ENCODE measurements at regions not wholly inside any gene's neighbourhood (a gene's known extent, or its start where the extent isn't known, plus 50 kb on each side); places are given as distances from the start of the nearest gene placed in this dataset.

- DNase-seq: no peak
- Histone ChIP-seq H3K36me3 (replicated peaks in 1 of 2; ENCODE audit: control insufficient read depth in 1 of 2, insufficient read depth in 2 of 2, low read length in 2 of 2) (no peaks in the 10 kb centered on the region), H3K79me2 (ENCODE audit: insufficient read depth, low read length) (no peaks in the 10 kb centered on the region), H4K20me1 (ENCODE audit: insufficient read depth, low read length) (no peaks in the 10 kb centered on the region), H3K9me3 (replicated peaks in 1 of 2; ENCODE audit: control insufficient read depth in 1 of 2, insufficient read depth in 1 of 2, low read length in 2 of 2) (no peaks in the 10 kb centered on the region), H3K27me3 (ENCODE audit: control insufficient read depth in 2 of 2, insufficient read depth in 2 of 2, low read length in 2 of 2) (peaks cover 2 to 7% of the 10 kb centered on the region in 2 donors), H3K4me1 (ENCODE audit: control insufficient read depth in 1 of 2, insufficient read depth in 2 of 2, low read length in 2 of 2) (no peaks in the 10 kb centered on the region), H2AFZ (ENCODE audit: insufficient read depth, low read depth, low read length, poor library complexity, severe bottlenecking) (no peak overlapping the region), H3K27ac (ENCODE audit: low read depth in 1 of 2, low read length in 2 of 2) (no peak overlapping the region), H3K4me2 (replicated peaks; ENCODE audit: extremely low read depth, low read length, poor library complexity, severe bottlenecking) (no peak overlapping the region), H3K4me3 (replicated peaks in 1 of 3; ENCODE audit: low read depth in 2 of 3, low read length in 3 of 3) (no peak overlapping the region), H3K9ac (ENCODE audit: insufficient read depth, low read length, poor library complexity, severe bottlenecking) (no peak overlapping the region)
- H3K27ac Mint-ChIP-seq: no peak overlapping the region
- TF ChIP-seq, protein P1, sequence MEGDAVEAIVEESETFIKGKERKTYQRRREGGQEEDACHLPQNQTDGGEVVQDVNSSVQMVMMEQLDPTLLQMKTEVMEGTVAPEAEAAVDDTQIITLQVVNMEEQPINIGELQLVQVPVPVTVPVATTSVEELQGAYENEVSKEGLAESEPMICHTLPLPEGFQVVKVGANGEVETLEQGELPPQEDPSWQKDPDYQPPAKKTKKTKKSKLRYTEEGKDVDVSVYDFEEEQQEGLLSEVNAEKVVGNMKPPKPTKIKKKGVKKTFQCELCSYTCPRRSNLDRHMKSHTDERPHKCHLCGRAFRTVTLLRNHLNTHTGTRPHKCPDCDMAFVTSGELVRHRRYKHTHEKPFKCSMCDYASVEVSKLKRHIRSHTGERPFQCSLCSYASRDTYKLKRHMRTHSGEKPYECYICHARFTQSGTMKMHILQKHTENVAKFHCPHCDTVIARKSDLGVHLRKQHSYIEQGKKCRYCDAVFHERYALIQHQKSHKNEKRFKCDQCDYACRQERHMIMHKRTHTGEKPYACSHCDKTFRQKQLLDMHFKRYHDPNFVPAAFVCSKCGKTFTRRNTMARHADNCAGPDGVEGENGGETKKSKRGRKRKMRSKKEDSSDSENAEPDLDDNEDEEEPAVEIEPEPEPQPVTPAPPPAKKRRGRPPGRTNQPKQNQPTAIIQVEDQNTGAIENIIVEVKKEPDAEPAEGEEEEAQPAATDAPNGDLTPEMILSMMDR (IDR thresholded peaks at IDR 0.05): no peak
- 85% methylated on average over 13 of the region's 13 CpGs for WGBS (ENCODE audit: insufficient coverage)
- H3K36me3 Mint-ChIP-seq: no peaks in the 10 kb centered on the region
- H3K27me3 Mint-ChIP-seq (ENCODE audit: low read depth in 3 of 3): peaks cover 18 to 51% (median 19%) of the 10 kb centered on the region in 3 donors
- H3K4me1 Mint-ChIP-seq: no peaks in the 10 kb centered on the region
- H3K9me3 Mint-ChIP-seq: peaks cover 0 to 3% (median 0%) of the 10 kb centered on the region in 7 donors
- intact Hi-C loops (cut with micrococcal nuclease): no loop called here
- no peak overlapping the region for H3K4me3 Mint-ChIP-seq
These were observed 137.6 kb upstream of the LPCAT1 start for GRCh38 chr5:1661311-1661710.

- H3K4me3 Mint-ChIP-seq: no peak overlapping the region
- H4K20me1 ChIP-seq (ENCODE audit: insufficient read depth, low read length): no peaks in the 10 kb centered on the region
- H3K4me3 ChIP-seq (replicated peaks in 1 of 3; ENCODE audit: low read depth in 2 of 3, low read length in 3 of 3): no peak overlapping the region
- no peak overlapping the region for H3K9ac ChIP-seq (ENCODE audit: insufficient read depth, low read length, poor library complexity, severe bottlenecking)
- DNase-seq: no peak
- H3K9me3 Mint-ChIP-seq: peaks cover 0 to 1% (median 0%) of the 10 kb centered on the region in 7 donors
- no peaks in the 10 kb centered on the region for H3K36me3 Mint-ChIP-seq
- H3K27ac Mint-ChIP-seq: no peak overlapping the region
- H3K27me3 ChIP-seq (ENCODE audit: control insufficient read depth in 2 of 2, insufficient read depth in 2 of 2, low read length in 2 of 2): no peaks in the 10 kb centered on the region
- H3K79me2 ChIP-seq (ENCODE audit: insufficient read depth, low read length): no peaks in the 10 kb centered on the region
- H3K4me1 Mint-ChIP-seq: no peaks in the 10 kb centered on the region
- no peak overlapping the region for H2AFZ ChIP-seq (ENCODE audit: insufficient read depth, low read depth, low read length, poor library complexity, severe bottlenecking)
- 75% methylated on average over 5 of the region's 10 CpGs for WGBS (ENCODE audit: insufficient coverage)
- H3K9me3 ChIP-seq (replicated peaks in 1 of 2; ENCODE audit: control insufficient read depth in 1 of 2, insufficient read depth in 1 of 2, low read length in 2 of 2): no peaks in the 10 kb centered on the region
- H3K4me2 ChIP-seq (replicated peaks; ENCODE audit: extremely low read depth, low read length, poor library complexity, severe bottlenecking): no peak overlapping the region
- H3K4me1 ChIP-seq (ENCODE audit: control insufficient read depth in 1 of 2, insufficient read depth in 2 of 2, low read length in 2 of 2): no peaks in the 10 kb centered on the region
- H3K36me3 ChIP-seq (replicated peaks in 1 of 2; ENCODE audit: control insufficient read depth in 1 of 2, insufficient read depth in 2 of 2, low read length in 2 of 2): no peaks in the 10 kb centered on the region
- intact Hi-C loops (cut with micrococcal nuclease): no loop called here
- TF ChIP-seq, protein P1 (IDR thresholded peaks at IDR 0.05): no peak
- no peak overlapping the region for H3K27ac ChIP-seq (ENCODE audit: low read depth in 1 of 2, low read length in 2 of 2)
- peaks cover 11 to 44% (median 11%) of the 10 kb centered on the region in 3 donors for H3K27me3 Mint-ChIP-seq (ENCODE audit: low read depth in 3 of 3)
These were observed 136.8 kb upstream of the LPCAT1 start for GRCh38 chr5:1660511-1660910.

Data from CD14-positive monocyte (primary cell).